ENCODE measurements at regions not wholly inside any gene's neighbourhood (a gene's known extent, or its start where the extent isn't known, plus 50 kb on each side); places are given as distances from the start of the nearest gene placed in this dataset.

GRCh38 chr1:204736836-204737235, 51.3 kb upstream of the LRRN2 start:
- DNase-seq (ENCODE audit: low read depth, low spot score): no peak

GRCh38 chr1:204738506-204738905, 53.0 kb upstream of the LRRN2 start:
- DNase-seq (ENCODE audit: low read depth, low spot score): no peak

DNA sequence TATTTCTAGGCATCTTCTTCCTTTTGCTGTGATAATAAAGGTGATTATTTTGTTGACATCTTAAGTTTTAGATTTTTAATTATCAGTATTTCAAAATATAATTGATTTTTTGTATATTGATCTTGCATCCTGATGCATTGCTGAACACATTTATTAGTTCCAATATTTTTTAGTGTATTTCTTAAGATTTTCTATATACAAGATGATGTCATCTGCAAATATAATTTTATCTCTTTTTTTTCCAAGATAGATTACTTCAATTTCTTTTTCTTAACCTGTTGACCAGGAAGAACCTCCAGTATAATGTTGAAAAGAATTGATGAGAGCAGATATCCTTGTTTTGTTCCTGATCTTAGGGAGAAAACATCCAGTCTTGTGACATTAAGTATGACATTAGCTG, 54.8 kb upstream of the LRRN2 start:
- no peak for DNase-seq (ENCODE audit: low read depth, low spot score)

DNA sequence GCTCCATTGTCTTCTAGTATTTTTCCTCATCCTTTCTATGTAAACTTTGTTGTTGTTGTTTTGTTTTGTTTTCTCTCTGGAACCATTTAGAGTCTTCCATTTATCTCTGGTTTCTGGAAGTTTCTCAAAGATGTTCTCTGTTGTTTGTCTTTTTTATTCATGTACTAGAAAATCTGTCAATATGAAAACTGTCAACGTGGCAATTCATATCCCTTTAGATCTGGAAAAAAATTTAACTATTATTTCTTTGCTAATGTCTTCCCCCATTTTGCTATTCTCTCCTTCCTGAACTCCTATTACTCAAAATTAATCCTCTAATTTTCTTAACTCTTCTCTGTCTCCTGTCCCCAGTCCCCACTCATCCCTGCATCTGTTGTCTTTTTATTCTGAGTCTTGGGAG, 55.9 kb upstream of the LRRN2 start:
- no peak for DNase-seq (ENCODE audit: low read depth, low spot score)

DNA sequence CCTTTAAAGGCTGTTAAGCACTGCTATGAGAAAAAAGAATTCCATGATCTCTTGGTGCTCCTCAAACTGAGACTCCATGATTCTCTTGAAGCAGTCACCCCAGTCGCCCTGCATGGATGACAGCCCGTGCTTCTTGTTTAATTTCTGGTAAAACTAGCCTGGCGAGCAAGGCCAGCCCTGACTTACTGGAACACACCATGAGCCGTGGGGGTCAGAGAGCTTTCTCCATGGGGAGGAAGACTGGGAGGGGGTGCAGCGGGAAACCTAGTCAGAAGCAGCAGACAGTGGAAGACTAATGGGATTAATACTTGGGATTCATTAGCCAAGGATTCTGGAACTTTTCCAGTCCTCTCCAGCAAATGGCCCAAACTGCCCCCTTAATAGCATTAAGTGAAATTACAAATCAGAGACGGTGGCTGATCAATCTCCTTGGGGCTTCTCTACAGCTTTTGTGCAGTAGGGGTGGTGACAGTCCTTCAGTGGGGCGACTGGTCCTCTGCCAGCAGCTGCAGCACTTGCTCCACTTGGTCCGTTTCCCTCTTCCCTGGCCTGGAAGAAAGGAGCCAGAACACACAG, 57.2 kb upstream of the LRRN2 start:
- DNase-seq (ENCODE audit: low read depth, low spot score): no peak

DNA sequence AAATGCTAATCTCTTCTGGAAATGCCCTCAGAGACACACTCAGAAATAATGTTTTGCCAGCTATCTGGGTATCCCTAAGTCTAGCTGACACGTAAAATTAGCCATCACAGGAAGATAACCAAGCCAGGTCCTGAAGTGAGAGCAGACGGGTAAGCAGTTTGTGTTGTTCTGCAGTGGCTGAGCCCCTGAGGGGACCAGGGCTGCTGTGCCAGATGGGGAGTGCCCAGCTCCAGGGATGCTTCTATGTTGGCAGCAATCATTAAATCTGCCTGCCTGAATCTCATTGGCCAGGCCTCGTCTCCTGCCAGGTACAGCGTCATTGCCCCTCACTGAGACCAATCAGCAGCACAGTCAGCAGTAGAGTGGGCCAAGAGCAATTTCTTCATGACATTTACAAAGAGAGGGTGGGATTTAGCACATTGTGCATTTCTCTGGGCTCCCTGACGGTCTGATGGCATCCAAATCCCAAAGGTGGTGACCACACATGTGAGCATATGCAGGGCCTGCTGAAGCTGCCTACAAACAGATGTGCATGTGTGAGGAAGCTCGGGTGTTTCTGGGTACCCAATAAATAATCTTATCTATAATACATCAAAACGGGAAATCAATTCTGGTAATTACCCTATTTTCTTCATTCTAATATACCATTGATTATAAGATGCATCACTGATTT, 58.7 kb upstream of the LRRN2 start:
- no peak for DNase-seq (ENCODE audit: low read depth, low spot score)

DNA sequence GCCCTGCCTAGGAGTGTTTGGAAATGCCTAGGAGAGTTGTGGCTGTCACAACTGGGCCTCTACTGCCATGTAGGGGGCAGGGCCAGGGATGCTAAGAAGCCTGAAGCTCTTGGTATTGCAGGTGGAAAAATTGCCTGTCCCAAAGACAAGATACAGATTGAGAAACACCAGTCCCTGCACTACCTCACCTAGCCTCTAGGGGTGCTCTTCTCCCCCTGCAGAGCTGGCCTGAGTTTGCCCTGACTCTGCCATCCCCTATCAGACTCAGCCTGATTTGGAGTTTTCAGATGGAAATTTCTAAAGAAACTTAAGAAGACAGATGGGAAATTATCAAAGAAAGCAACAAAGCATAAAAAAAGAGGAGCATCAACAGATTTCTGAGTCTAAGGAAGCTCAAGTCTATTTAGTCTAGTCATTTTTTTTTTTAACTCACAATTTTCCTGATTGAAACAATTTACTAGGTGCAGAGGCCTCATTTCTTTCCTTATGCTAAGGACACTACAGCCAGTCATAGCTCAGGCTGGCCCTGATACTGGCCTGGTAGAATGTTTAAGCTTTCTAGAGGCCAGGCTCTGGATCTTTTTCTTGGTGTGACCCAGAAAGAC, 61.4 kb upstream of the LRRN2 start:
- DNase-seq (ENCODE audit: low read depth, low spot score): no peak

DNA sequence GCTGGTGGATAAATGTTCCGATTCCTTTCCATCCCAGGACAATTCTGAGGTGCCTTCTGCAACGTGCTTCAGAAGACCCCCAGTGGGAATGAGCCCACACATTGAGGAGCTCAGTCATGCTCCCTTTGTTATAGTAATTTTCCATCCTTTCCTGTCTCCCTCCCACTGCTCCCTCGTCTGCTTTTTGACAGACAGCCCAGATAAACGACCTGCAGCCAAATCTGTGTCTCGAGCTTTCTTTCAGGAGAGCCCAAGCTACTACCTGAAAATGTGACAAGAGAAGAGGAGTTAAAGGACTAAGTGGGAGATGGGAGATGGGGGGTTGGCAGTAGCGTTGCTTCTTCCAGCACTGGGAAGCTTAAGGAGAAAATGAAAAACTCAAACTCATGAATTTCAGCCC, 65.9 kb upstream of the LRRN2 start:
- DNase-seq (ENCODE audit: low read depth, low spot score): no peak

- DNase-seq (ENCODE audit: low read depth, low spot score): no peak
Observed at GRCh38 chr1:204751883-204752687, 66.5 kb upstream of the LRRN2 start.

DNA sequence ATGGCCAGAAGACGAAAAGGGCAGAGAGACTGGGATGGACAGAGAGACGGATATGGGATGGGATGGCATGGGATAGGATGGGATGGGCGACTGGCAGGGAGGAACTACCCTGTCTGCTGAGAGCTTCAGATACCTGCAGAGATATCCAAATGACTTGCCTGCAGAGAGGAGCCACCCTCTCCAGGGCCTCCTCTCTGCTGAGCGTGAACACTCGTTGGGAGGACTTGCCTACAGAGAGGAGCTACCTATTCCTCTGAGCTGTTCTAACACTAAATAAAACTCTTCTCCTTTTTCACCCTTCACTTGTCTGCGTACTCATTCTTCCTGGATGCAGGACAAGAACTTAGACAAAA, 67.1 kb upstream of the LRRN2 start:
- DNase-seq (ENCODE audit: low read depth, low spot score): no peak

DNA sequence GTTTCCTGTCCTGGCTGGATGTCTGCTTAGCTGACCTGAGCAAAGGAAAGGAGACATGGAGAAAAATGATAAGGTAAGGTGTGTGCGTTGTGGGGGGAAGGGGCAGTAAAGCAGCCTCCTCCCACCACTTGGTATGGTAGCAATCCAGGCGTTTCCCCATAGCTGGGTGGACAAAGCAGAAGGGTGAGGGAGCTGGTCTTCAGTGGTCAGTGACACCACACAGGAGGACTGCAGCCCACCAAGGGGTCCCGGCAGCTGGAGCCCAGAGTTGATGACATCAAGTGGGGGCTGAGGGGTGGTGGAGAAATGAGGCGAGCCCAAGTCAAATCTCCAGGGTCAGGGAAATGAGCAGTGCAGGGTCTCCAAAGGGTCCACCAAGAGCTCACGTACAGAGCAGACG, 69.3 kb upstream of the LRRN2 start:
- no peak for DNase-seq (ENCODE audit: low read depth, low spot score)

- DNase-seq (ENCODE audit: low read depth, low spot score): no peak
Observed at GRCh38 chr1:204756349-204756748, 70.8 kb upstream of the LRRN2 start.

- DNase-seq (ENCODE audit: low read depth, low spot score): no peak
Observed at GRCh38 chr1:204756811-204757210, 71.3 kb upstream of the LRRN2 start.

DNA sequence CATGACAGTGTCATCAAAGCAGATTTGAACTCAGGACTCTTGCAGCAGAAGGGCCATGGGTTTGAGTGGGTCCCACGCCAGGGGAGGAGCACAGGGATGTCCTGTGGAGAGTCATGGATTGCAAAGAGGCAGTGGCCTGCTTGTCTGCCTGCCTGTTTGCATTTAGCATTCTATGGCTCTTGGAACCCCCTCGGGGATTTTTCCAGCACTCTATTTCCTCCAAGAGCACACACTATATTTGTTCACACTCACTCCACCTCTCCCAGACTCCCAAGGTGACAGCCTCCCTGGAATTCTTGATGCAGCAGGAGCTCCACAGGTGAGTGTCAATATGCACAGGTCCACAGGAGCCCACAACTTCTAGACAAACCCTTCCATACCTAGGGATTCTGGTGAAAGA, 73.1 kb upstream of the LRRN2 start:
- DNase-seq (ENCODE audit: low read depth, low spot score): no peak

DNA sequence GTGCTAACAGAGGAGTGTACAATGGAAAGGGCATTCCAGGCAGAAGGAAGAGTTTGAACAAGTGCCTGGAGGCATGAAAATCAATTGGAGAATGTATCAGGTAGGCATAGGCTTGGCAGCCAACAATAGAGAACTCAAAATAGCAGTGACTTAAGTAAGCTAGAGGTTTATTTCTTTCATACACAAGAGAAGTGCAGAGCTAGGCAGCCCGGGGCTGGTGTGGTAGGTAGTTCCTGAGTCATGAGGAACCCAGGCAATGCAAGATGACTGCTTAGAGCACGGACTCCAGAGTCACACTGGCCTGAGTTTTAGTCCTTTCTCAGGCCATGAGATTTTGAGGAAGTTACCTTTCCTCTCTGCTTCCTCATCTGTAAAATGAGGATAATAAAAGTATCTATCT, 74.8 kb upstream of the LRRN2 start:
- no peak for DNase-seq (ENCODE audit: low read depth, low spot score)

DNA sequence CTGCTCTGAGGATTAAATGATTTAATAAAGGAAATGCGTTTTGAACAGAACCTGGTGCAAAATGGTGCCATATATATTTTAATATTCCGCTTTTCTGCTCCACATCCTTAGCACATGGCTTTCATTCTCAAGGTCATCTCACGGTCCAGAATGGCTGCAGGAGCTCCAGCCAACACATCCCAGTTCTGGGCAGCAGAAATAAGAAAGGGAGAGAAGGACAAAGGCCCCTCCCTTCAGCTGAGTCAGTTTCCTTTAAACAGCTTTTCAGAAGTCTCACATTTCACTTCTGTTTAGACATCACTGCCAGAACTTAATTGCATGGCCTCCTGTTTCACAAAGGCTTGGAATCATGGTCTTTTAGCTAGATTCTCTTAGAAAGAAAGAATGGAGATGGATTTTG, 75.2 kb upstream of the LRRN2 start:
- no peak for DNase-seq (ENCODE audit: low read depth, low spot score)

- DNase-seq (ENCODE audit: low read depth, low spot score): peak; percentile 20
Observed at GRCh38 chr1:204763773-204764427, 78.4 kb upstream of the LRRN2 start.

DNA sequence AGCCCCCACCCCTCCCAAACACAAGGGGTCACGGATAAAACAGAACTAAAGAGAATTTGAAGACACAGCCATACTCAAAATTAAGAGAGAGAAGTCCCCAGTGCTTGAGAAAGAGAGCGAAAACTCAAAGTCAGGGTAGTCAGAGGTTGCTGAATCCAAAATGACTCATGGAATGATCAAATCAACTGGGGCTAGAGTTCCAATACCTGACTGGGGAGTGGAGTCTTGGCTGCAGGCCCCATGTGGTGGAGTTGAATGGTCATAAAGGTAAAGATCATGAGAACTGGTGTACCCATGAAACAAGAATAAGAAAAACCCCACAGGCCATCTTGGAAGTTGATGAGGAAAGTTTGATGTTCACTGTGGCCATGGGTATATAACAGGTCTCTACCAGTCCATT, 84.5 kb upstream of the LRRN2 start:
- DNase-seq (ENCODE audit: low read depth, low spot score): no peak

GRCh38 chr1:204771358-204771757, 85.8 kb upstream of the LRRN2 start:
- DNase-seq (ENCODE audit: low read depth, low spot score): no peak

DNA sequence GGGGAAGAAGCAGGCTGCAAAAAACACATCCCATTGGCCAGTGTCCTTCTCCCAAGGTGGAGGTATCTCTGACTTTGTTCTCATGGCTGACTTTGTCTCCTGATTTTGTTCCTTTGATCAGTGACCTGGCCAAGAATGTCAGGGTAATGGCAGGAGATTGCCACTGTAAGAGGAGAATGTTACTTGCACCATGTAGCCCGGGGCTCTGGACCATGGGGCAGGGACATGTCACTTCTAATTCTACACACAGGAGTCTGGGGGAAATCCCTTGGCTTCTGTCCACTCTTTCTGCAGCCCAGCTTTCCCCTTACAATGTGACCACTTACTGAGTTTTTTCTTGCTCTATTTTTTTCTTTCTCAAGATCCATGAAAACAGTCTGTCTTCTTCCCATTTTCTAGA, 87.7 kb upstream of the LRRN2 start:
- no peak for DNase-seq (ENCODE audit: low read depth, low spot score)

GRCh38 chr1:204775546-204775945, 90.0 kb upstream of the LRRN2 start:
- DNase-seq (ENCODE audit: low read depth, low spot score): no peak

DNA sequence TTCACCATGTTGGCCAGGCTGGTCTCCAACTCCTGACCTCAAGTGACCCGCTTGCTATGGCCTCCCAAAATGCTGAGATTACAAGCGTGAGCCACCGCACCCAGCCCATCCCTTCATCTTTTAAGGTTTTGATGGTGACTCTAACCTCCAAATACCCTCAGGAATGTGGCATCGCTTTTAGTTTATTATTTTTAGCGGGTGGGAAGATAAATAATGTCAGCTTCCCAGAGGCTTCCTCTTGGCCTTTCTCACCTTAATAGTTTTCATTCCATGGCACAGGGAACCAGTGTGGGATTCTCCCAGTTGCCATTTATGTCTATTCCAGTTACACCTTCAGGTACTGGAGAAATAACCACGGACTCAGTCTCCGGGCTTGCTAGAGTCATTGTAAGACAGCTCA, 92.1 kb upstream of the LRRN2 start:
- DNase-seq (ENCODE audit: low read depth, low spot score): no peak
